ENCODE measurements at regions not wholly inside any gene's neighbourhood (a gene's known extent, or its start where the extent isn't known, plus 50 kb on each side); places are given as distances from the start of the nearest gene placed in this dataset.

DNA sequence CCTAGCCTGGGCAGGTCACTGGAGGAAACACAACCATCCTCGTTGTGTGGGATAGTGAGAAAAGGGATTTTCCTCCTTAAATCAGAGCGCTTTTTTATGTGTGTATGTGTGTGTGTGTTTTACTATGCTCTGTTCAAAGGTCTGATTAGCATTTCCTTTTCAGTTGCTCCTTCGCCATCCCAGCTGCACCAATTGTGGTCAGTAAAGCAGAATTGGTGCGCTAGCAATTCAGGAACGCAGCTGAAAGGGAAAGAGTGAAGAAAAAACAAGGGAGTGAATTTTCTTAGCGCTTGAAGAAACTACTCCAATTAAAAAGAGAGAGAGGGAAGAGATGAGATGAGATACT is 173.3 kb upstream of the PARP11 start:
- no peaks in the 10 kb centered on the region for H3K36me3 ChIP-seq (ENCODE audit: control insufficient read depth in 1 of 2, insufficient read depth in 2 of 2, low read length in 2 of 2)
- no peaks in the 10 kb centered on the region for H4K20me1 ChIP-seq (ENCODE audit: insufficient read depth)
- no peaks in the 10 kb centered on the region for H3K9me3 ChIP-seq (ENCODE audit: control insufficient read depth in 1 of 2, insufficient read depth in 1 of 2, low read depth in 1 of 2, low read length in 2 of 2)
- intact Hi-C loops (cut with micrococcal nuclease), result no loop called here
- no peak for ATAC-seq
- ChIA-PET RAD21 (ENCODE audit: low non-redundant PET in 1 of 2, low total read pairs in 2 of 2, uncharacterized antibody in 2 of 2, unreplicated experiment in 2 of 2) (no interaction called here), CTCF (no interaction called here), POLR2A (no interaction called here)
- H3K4me1 ChIP-seq (ENCODE audit: control insufficient read depth in 1 of 2, insufficient read depth in 2 of 2, low read length in 2 of 2), result no peaks in the 10 kb centered on the region
- no peak overlapping the region for H3K9ac ChIP-seq (ENCODE audit: low read length)
- H3K79me2 ChIP-seq (ENCODE audit: insufficient read depth, low read length), result no peaks in the 10 kb centered on the region
- TF ChIP-seq CBX3 (IDR thresholded peaks at IDR 0.05; ENCODE audit: low read depth) (no peak), SP1 (IDR thresholded peaks at IDR 0.05; ENCODE audit: low read depth) (no peak), ELF1 (IDR thresholded peaks at IDR 0.05; ENCODE audit: borderline replicate concordance, low read depth) (no peak), SIN3A (IDR thresholded peaks at IDR 0.05; ENCODE audit: low read depth) (no peak), FOSL1 (IDR thresholded peaks at IDR 0.05; ENCODE audit: low read depth) (no peak), RAD21 (IDR thresholded peaks at IDR 0.05; ENCODE audit: low read depth) (no peak), YY1 (IDR thresholded peaks at IDR 0.05; ENCODE audit: extremely low read depth, insufficient replicate concordance, low read depth, low read length) (no peak), EZH2 (IDR thresholded peaks at IDR 0.05) (no peak), POLR2AphosphoS5 (IDR thresholded peaks at IDR 0.05; ENCODE audit: low read depth, low read length) (no peak), TCF7L2 (IDR thresholded peaks at IDR 0.05; ENCODE audit: borderline replicate concordance, extremely low read depth, insufficient read depth, insufficient read length) (no peak), CEBPB (IDR thresholded peaks at IDR 0.05; ENCODE audit: low read depth) (no peak), ZNF274 (IDR thresholded peaks at IDR 0.05; ENCODE audit: low read depth, low read length) (no peak)
- TF ChIP-seq, protein P1, sequence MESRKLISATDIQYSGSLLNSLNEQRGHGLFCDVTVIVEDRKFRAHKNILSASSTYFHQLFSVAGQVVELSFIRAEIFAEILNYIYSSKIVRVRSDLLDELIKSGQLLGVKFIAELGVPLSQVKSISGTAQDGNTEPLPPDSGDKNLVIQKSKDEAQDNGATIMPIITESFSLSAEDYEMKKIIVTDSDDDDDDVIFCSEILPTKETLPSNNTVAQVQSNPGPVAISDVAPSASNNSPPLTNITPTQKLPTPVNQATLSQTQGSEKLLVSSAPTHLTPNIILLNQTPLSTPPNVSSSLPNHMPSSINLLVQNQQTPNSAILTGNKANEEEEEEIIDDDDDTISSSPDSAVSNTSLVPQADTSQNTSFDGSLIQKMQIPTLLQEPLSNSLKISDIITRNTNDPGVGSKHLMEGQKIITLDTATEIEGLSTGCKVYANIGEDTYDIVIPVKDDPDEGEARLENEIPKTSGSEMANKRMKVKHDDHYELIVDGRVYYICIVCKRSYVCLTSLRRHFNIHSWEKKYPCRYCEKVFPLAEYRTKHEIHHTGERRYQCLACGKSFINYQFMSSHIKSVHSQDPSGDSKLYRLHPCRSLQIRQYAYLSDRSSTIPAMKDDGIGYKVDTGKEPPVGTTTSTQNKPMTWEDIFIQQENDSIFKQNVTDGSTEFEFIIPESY (IDR thresholded peaks at IDR 0.05; ENCODE audit: extremely low read depth, insufficient replicate concordance, low read length), result no peak
- TF ChIP-seq, protein P2, sequence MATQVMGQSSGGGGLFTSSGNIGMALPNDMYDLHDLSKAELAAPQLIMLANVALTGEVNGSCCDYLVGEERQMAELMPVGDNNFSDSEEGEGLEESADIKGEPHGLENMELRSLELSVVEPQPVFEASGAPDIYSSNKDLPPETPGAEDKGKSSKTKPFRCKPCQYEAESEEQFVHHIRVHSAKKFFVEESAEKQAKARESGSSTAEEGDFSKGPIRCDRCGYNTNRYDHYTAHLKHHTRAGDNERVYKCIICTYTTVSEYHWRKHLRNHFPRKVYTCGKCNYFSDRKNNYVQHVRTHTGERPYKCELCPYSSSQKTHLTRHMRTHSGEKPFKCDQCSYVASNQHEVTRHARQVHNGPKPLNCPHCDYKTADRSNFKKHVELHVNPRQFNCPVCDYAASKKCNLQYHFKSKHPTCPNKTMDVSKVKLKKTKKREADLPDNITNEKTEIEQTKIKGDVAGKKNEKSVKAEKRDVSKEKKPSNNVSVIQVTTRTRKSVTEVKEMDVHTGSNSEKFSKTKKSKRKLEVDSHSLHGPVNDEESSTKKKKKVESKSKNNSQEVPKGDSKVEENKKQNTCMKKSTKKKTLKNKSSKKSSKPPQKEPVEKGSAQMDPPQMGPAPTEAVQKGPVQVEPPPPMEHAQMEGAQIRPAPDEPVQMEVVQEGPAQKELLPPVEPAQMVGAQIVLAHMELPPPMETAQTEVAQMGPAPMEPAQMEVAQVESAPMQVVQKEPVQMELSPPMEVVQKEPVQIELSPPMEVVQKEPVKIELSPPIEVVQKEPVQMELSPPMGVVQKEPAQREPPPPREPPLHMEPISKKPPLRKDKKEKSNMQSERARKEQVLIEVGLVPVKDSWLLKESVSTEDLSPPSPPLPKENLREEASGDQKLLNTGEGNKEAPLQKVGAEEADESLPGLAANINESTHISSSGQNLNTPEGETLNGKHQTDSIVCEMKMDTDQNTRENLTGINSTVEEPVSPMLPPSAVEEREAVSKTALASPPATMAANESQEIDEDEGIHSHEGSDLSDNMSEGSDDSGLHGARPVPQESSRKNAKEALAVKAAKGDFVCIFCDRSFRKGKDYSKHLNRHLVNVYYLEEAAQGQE (IDR thresholded peaks at IDR 0.05; ENCODE audit: low read depth), result no peak
- DNase-seq (ENCODE audit: low read depth, low spot score), result no peak
- peaks cover 83% of the 10 kb centered on the region for H3K27me3 ChIP-seq (ENCODE audit: insufficient read depth, low read length)
- no peak overlapping the region for H3K4me2 ChIP-seq (ENCODE audit: low read length)
- no TSS peak for BruUV-seq (replicated peaks)
- no peak overlapping the region for H3K4me3 ChIP-seq (replicated peaks in 1 of 2; ENCODE audit: low read depth in 1 of 2, low read length in 2 of 2)
- H3K27ac ChIP-seq (ENCODE audit: low read depth, low read length), result no peak overlapping the region
- H3K9me2 ChIP-seq (ENCODE audit: insufficient read depth), result no peaks in the 10 kb centered on the region
- no peak overlapping the region for H2AFZ ChIP-seq (ENCODE audit: low read depth, low read length, poor library complexity, severe bottlenecking)

All from HCT116 (cell line).